Fibroblast of skin of right biceps (primary cell): ENCODE measurements at regions not wholly inside any gene's neighbourhood (a gene's known extent, or its start where the extent isn't known, plus 50 kb on each side); places are given as distances from the start of the nearest gene placed in this dataset.
A peak's percentile ranks its signal among the peaks of the same experiment; 100 is the strongest.
"Not testable (repeated sequence)": the region's sequence is repeated elsewhere in the genome, so short reads cannot be mapped to it uniquely, and the experiment has no call there.

Source experiments
- DNase-seq: peaks from one replicate; pipeline ENCODE4 v3.0.0-alpha.2; 2013

DNA sequence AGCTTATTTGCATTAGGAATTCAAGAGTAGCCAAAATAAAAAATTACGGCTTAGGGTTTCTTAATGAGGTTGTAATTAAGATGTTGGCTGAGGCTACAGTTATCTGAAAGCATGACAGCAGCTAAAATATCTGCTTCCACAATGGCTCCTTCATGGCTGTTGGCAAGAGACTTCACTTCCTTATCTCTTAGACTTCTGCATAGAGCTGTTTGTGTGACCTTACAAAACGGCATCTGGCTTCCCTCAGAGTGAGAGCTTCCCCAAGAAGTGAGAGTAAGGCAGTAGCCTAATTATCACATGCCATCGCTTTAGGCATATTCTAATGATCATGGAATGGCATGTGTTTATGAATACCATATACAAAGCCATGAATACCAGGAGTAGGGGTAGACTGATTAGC is 57.6 kb downstream of the CCDC59 start:
- DNase-seq: no peak

DNA sequence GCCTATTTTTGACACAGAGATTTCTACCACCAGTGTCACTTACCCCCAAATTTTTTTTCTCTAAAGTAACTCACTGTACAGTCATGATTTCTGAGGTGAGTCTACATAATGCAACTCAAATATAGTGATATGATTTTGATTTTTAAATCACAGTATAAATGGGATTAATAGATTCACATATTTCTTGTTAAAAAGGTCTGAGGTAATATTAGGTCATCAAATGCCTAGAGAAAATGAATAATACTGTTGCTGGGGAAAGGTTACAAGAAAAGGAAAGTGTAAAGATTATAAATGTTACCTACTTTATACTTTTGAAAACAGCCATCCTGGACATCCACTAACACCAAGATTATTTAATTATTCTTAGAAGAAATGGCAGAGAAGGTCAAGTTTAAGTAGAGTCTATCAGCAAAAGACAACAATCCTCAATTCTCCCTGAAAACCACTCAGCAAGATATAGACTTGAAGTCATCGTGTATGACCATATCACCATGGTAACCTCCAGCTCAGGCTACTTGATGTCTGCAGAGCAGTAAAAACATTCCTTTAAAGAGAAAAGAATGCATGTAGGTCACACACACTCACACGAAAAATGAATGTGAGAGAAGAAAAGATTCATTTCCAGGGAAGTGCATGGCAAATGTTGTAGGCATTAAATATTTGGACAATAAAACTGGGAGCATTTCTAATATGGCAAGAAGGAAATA is 58.7 kb downstream of the CCDC59 start:
- DNase-seq: peak; percentile 23

DNA sequence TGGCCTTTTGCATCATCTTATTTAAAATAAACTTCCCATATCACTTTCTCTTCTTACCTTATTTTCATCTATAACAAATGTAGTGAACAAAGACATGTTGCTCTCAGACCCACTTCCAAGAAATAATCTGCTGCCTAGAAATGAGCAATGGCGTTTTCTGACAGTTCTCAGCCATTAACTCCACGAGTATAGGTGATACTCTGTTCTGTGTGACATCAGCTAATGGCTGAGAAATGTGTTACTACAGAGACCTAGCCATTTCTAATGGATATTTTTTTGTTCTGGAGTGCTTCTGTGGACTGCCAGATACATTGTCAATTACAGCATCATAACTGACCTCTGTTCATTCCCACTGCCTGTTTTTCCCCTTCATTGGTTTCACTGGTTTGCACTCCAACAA is 67.8 kb downstream of the CCDC59 start:
- DNase-seq: no peak

DNA sequence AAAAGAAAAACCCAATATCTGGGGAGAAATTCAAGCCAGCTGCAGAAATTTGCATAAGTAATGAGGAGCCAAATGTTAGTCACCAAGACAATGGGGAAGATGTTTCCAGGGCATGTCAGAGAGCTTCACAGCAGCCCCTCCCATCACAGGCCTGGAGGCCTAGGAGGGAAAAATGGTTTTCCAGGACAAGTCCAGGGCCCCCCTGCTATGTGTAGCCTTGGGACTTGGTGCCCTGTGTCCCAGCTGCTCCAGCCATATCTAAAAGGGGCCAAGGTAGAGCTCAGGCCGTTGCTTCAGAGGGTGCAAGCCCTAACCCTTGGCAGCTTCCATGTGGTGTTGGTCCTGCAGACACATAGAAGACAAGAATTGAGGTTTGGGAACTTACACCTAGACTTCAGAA is 76.9 kb downstream of the CCDC59 start:
- DNase-seq: not testable (repeated sequence)

DNA sequence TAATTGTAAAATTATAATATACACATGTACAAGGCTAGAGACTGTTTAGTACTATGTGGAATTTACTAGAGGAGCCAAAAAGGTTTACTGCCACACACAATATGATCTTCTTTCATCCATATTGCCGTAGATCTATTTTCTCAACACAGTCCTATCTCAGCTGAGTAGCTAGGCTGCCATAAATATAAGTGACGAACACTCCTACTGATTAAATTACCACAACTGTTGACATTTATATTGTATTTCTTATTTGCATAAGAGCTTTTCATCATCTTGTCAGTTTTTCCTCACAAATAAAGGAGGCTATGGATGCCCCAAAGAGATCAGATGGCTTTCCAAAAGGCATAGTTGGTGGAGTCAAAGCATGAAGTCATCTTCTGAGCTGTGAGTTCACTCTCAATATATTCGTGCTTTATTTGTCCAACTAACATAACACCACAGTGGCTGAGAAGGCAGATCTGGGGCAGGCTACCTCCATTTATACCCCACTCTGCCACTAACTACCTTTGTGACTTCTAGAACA is 78.6 kb downstream of the CCDC59 start:
- DNase-seq: no peak

GRCh38 chr12:82277582-82277981 is 80.6 kb downstream of the CCDC59 start:
- no peak for DNase-seq

- no peak for DNase-seq
Observed at GRCh38 chr12:82242729-82243128, 115.5 kb downstream of the CCDC59 start.

DNA sequence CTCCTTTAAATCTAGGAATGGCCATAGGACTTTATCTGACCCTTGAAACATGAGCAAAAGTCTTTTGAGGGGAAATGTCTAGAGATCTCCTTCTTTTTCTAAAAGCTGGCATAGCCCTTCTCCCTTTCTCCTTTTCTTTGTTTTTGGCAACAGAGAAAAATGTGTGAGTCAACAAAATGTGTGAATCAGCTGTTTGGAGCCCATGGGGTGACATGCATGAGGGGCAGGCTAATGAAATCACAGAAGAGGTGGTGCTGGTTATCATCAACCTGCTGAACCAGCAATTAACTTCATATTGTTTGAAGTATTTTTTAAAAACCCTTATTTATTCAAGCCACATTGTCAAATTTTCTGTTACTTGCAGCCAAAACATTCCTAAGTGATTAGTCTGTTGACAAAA is 132.3 kb downstream of the CCDC59 start:
- DNase-seq: no peak

DNA sequence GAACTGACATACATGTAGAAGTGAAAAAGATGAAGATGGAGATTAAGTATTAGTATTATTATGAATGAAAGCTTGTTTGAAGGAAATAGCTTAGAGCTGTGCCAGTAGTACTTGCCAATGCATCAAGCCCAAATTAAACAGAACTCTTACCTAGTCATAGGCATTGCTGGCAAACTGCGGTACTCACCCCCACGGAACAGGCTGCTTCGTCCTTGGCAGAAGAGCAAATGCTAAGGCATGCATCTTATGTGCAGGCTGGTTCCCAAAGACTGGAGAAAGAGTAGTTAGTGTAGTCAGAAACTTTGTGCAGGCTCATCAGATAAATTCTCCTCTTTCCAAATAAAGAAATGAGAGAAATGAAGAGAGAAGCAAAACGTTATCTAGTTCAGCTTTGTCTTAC is 134.8 kb downstream of the CCDC59 start:
- no peak for DNase-seq

- DNase-seq: no peak
Observed at GRCh38 chr12:82216475-82216874, 141.7 kb downstream of the CCDC59 start.

DNA sequence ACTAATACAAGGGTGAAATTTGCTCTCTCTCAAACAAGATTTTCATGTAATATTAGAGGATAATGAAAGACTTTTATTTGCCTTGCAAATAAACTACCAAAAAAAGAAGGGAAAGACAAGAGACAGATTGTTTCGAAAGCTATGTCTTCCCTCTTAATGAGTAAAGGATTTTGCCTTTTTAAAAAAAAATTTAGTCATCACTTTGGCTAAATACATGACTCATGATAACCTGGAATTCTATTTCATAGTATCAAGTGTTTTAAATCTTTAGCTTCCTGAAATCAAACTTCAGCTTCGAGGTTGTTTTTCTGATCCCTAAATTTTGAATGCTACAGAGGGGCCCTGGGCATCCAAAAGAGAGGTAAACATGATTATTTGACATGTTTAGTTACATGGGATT is 144.4 kb downstream of the CCDC59 start:
- no peak for DNase-seq

- no peak for DNase-seq
Observed at GRCh38 chr12:82210882-82211281, 147.3 kb downstream of the CCDC59 start.

DNA sequence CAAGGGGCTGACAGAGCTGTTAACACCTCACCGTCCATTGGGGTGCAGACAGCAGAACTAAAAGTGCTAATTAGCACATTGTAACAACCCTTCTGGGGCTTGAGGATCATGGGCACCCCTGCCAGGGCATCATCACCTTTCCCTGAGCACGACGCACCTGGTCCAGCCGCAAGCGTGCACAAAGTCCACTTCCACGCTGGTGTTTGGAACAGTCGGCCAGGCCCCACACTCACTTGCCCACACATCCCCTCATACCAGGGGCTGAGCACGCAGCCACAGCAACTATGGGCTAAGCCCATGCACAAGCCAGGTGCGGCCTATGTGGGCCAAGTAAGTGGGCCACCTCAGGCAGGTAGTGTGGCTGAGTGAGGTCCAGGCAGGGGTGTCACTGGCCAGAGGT is 148.7 kb downstream of the CCDC59 start:
- no peak for DNase-seq

- DNase-seq: no peak
Observed at GRCh38 chr12:82207556-82207955, 150.6 kb downstream of the CCDC59 start.

DNA sequence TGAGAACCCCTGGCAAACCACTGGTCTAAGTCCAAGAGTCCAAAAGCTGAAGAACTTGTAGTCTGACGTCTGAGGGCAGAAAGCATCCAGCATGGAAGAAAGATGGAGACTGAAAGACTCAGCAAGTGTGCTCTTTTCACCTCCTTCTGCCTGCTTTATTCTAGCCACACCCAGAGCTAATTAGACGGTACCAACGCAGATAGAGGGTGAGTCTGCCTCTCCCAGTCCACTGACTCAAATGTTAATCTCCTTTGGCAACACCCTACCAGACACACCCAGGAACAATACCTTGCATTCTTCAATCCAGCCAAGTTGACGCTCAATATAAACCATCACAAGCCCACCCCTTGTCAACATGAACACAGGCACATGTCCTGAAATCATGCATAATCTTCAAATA is 155.1 kb downstream of the CCDC59 start:
- no peak for DNase-seq

DNA sequence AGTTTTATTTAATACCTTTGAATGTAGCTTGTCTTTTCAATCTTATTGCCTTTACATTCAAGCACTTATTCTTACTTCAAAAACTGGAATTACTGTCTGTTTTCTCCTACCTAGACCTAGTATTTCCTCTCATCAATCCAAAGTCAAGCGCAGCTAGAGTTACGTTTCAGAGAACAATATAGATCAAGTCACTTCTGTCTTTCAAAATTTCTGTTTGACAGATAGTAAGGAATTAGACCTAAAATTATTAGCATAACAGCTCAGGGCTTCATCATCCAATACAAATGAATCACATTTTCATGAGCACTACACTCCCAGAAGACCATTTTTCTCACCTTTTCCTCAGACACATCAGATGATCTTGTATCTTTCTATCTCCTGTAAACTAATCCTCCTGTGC is 170.6 kb downstream of the CCDC59 start:
- DNase-seq: no peak

DNA sequence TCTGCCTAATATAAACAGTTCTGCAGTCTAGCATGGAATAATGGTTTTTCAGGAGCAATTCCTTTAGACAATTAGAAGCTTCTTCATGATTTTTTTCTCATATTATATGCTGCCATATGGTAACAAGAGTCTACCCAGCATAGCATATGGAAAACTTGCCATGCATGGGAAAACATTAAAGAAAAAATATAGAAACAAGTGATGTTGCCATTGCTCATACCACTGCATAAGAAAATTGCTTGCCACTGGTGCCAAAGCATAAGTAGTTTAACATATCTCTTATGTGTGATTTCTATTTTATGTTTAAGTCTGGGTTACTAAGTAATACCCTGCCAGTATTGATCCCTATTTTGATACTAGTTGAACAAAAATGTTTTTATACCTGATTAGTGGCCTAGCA is 171.2 kb downstream of the CCDC59 start:
- no peak for DNase-seq

DNA sequence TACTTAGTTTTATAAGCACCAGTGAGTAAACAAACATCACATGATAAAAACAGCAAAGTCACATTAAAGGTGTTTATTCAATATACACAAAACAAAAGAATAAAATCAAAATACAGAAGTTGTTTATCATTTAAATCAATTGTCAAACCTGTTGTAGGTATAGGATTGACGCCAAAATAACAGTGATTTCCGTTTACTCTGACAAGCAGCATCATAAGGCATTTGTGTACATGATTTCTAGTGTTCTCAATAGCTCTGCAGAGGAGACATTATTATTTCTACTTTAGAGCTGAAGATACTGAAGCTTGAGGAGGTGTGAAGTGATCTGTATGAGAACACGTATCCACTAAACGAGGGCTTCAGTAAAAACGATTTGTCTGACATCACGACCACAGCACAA is 171.9 kb downstream of the CCDC59 start:
- no peak for DNase-seq

GRCh38 chr12:82184844-82185243 is 173.3 kb downstream of the CCDC59 start:
- no peak for DNase-seq

DNA sequence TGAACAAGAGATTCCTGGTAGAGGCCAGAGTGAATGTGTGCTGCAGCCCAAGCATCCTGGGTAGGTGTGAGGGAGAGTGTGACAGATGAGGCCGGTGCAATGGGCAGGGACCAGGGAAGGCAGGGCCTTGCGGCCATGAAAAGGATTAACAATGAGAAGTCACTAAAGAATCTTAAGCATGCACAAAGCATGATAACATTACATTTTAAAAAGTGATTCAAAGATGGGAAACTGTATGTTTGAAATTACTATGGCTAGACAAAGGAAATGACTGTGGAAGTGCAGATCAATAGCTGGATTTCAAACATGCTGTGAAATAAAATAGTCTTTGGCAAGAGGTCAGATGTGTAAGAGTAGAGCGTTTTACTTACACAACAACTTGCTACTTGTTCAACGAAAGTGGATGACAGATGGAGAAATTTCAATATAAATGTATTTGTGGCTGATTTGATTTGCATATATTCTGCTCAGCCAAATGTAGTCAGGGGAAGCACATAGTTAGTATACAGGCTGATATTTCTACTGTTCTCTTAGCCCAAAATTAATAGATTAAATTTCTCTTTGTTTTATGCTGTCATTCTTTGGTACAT is 175.5 kb downstream of the CCDC59 start:
- DNase-seq: peak; percentile 11

DNA sequence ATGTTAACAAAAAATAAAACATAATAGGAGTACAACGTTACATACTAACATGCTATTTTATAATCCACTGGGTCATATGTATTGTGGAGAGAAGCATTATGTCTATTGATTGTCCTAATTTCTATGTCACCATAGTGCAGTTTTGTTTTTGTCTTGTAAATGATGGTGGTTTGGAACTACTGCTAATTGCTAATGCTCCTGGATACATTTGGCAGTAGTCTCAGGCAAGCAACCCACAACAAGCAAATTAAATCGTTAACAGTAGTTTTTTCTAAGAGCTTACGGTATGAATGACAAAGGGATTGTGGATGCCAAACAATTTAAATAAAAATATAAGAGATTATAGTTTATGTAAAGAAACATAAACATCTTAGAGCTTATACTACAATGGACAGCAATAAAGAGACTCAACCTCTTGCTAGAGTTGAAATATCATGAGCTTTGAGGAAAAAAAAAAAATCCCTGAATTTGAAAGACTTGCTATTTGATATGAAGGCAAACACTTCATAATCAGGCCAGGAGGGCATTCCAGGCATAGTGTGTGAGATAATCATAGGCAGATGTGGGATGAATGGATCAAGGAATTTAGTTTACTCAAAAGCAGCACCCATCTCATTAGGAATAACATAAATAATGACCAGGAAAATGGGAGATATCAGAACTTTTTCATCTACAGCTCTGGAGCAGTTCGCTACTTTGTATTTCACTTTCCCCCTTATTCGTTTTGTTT is 181.3 kb downstream of the CCDC59 start:
- DNase-seq: peak; percentile 9

DNA sequence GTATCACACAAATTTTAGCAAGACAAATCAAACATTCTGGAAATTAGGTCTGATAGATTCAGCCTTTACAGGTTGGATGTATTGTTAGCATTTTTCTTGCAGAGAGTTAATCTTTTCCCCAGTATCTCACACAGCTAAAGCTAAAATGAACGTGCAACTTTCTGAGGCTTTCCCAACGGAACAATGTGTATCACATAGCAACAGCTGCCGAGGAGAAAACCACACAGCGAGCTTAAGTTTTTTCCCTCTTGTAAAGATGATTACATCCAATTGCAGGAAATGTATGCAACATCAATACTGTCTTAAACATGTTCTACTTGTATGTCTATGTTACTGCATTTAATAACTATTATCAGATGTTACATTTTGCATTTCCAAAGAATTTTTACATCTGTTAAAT is 182.2 kb downstream of the CCDC59 start:
- no peak for DNase-seq

- no peak for DNase-seq
Observed at GRCh38 chr12:82174936-82175335, 183.3 kb downstream of the CCDC59 start.

GRCh38 chr12:82174383-82174782 is 183.8 kb downstream of the CCDC59 start:
- no peak for DNase-seq
